CD8-positive, alpha-beta memory T cell (primary cell): ENCODE measurements at regions not wholly inside any gene's neighbourhood (a gene's known extent, or its start where the extent isn't known, plus 50 kb on each side); places are given as distances from the start of the nearest gene placed in this dataset.

Source experiments
- CTCF ChIA-PET: fragments of 350-600 bp; sonication (Branson Sonifier 250); formaldehyde crosslinking; loops from one replicate; lab custom pipeline; 2021; ENCODE audit warnings: antibody characterized with exemption; lab: Charles Lee
- POLR2A ChIA-PET: fragments of 350-600 bp; sonication (Branson Sonifier 250); formaldehyde crosslinking; loops from one replicate; lab custom pipeline; 2021; ENCODE audit warnings: antibody characterized with exemption; lab: Charles Lee
- DNase-seq, 5 donors: peaks; one replicate each; pipeline versions ENCODE4 v3.0.0 to v3.0.0-alpha.2; 2020 to 2022; ENCODE audit warnings: mixed read lengths in 1 of 5
- H3K27ac ChIP-seq: one replicate; pipeline ENCODE4 v1.7.0; 2013; ENCODE audit warnings: low read depth, mild to moderate bottlenecking, low read length, moderate library complexity
- H3K27me3 ChIP-seq: 2 replicates; pipeline ENCODE4 v1.7.0; 2013; ENCODE audit warnings: low read length, mild to moderate bottlenecking; ENCODE audit not compliant: insufficient read depth, poor library complexity, severe bottlenecking
- H3K36me3 ChIP-seq: 2 replicates; pipeline ENCODE4 v1.7.0; 2013; ENCODE audit warnings: mild to moderate bottlenecking, low read length, moderate library complexity; ENCODE audit not compliant: insufficient read depth
- H3K4me1 ChIP-seq: 2 replicates; pipeline ENCODE4 v1.7.0; 2013; ENCODE audit warnings: mild to moderate bottlenecking, low read length, moderate library complexity; ENCODE audit not compliant: insufficient read depth
- H3K4me3 ChIP-seq: 2 replicates; pipeline ENCODE4 v1.7.0; 2013; ENCODE audit warnings: mild to moderate bottlenecking, low read length
- H3K9me3 ChIP-seq: 2 replicates; pipeline ENCODE4 v1.7.0; 2013; ENCODE audit warnings: mild to moderate bottlenecking, low read length
- H3K27ac Mint-ChIP-seq, 8 donors: one replicate each; pipeline ENCODE4 v1.8.0; 2020 to 2021; ENCODE audit warnings: mixed read lengths in 8 of 8, mild to moderate bottlenecking in 6 of 8, inconsistent platforms in 3 of 8, moderate library complexity in 3 of 8
- H3K27me3 Mint-ChIP-seq, 2 donors: one replicate each; pipeline ENCODE4 v1.8.0; 2020 to 2021; ENCODE audit warnings: mixed read lengths in 2 of 2, mild to moderate bottlenecking in 1 of 2, moderate library complexity in 1 of 2
- H3K36me3 Mint-ChIP-seq, 3 donors: one replicate each; pipeline ENCODE4 v1.8.0; 2020 to 2021; ENCODE audit warnings: mixed read lengths in 3 of 3, inconsistent platforms in 1 of 3, mild to moderate bottlenecking in 1 of 3
- H3K4me1 Mint-ChIP-seq, 3 donors: one replicate each; pipeline ENCODE4 v1.8.0; 2020 to 2021; ENCODE audit warnings: mixed read lengths in 3 of 3, inconsistent platforms in 1 of 3, mild to moderate bottlenecking in 1 of 3
- H3K4me3 Mint-ChIP-seq, 7 donors: one replicate each; pipeline ENCODE4 v1.8.0; 2020 to 2021; ENCODE audit warnings: mixed read lengths in 7 of 7, mild to moderate bottlenecking in 6 of 7, moderate library complexity in 4 of 7, inconsistent platforms in 2 of 7
- H3K9me3 Mint-ChIP-seq, 5 donors: one replicate each; pipeline ENCODE4 v1.8.0; 2020 to 2022; ENCODE audit warnings: mixed read lengths in 5 of 5, mild to moderate bottlenecking in 3 of 5, moderate library complexity in 2 of 5, inconsistent platforms in 1 of 5

DNA sequence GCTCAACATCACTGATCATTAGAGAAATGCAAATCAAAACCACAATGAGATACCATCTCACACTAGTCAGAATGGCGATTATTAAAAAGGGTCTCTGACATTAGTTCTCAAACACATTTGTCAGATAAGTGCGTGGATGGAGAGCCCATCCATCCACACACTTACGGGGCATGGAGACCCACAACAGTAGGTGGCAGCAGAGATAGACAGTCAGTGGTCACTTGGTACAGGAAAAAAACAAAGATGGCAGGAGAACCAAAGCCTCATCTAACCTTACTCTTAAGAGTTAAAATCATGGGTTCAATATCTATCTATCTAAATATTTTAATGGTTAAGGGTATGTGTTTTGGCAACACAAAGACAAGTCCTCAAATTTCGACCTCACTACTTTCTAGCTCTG is 1378.7 kb upstream of the C9orf72 start:
- Mint-ChIP-seq H3K27ac (no peak overlapping the region), H3K36me3 (no peaks in the 10 kb centered on the region), H3K4me3 (no peak overlapping the region), H3K4me1 (no peaks in the 10 kb centered on the region), H3K27me3 (no peaks in the 10 kb centered on the region), H3K9me3 (peaks cover 7 to 21% (median 17%) of the 10 kb centered on the region in 5 donors)
- Histone ChIP-seq H3K36me3 (no peaks in the 10 kb centered on the region), H3K4me1 (no peaks in the 10 kb centered on the region), H3K27me3 (no peaks in the 10 kb centered on the region), H3K9me3 (no peaks in the 10 kb centered on the region), H3K27ac (no peak overlapping the region), H3K4me3 (no peak overlapping the region)
- CTCF ChIA-PET = no interaction called here
- POLR2A ChIA-PET = no interaction called here
- no peak for DNase-seq

DNA sequence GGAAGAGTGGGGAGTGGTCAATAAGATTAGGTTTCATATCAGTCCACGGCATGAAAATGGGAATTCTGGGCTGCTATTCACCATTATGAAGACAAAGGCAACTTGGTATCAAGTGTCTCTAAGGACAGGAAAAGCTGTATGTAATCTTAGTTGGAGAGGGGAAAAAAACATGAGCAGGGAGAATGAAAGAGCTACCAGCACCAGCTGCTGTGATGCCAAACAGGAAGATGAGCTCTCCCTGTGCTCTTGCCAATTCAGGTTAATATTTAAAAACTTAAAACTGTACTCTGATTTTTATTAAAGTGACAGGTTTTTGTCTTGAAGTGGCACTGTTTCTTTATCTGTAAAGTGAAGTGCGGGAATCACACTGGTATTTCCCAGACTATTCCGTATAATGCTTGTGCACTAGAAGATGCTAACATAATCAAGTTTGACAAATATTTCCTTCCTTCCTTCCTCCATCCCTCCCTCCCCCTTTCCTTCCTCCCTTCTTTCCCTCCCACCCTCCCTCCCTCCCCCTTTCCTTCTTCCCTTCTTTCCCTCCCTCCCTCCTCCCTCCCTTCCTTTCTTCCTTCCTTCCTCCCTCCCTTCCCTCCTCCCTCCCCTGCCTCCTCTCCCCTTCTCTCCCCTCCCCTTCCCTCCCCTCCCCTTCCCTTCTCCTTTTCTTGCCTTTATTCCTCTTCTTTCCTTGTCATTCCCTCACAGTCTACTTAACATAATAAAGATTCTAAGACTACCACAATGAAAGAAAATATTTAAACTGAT is 1383.0 kb upstream of the C9orf72 start:
- Histone ChIP-seq H3K36me3 (no peaks in the 10 kb centered on the region), H3K4me3 (no peak overlapping the region), H3K27me3 (no peaks in the 10 kb centered on the region), H3K4me1 (no peaks in the 10 kb centered on the region), H3K9me3 (no peaks in the 10 kb centered on the region), H3K27ac (no peak overlapping the region)
- H3K4me3 Mint-ChIP-seq = no peak overlapping the region
- H3K27me3 Mint-ChIP-seq = no peaks in the 10 kb centered on the region
- H3K27ac Mint-ChIP-seq = no peak overlapping the region
- peaks cover 2 to 14% (median 6%) of the 10 kb centered on the region in 5 donors for H3K9me3 Mint-ChIP-seq
- POLR2A ChIA-PET = no interaction called here
- CTCF ChIA-PET = no interaction called here
- no peak for DNase-seq
- H3K4me1 Mint-ChIP-seq = no peaks in the 10 kb centered on the region
- no peaks in the 10 kb centered on the region for H3K36me3 Mint-ChIP-seq

DNA sequence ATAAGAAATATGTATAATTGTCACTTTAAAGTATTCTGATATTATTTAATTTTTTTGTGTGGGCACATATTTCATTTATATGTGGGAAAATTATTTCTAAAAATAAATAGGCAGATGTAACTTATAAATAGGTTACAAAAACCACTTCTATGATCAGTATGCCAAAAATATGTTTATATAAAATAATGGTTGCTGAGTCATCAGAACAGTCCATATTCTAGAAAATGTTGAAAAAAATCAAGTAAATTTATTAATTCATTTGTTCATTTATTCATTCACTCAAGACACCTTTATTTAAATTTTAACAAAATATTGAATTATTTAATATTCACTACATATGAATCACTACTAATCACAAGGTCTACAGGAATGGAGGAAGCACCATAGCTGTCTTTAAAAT is 1387.3 kb upstream of the C9orf72 start:
- H3K4me1 ChIP-seq = no peaks in the 10 kb centered on the region
- no peak overlapping the region for H3K4me3 ChIP-seq
- no peak for DNase-seq
- H3K4me3 Mint-ChIP-seq = no peak overlapping the region
- H3K9me3 ChIP-seq = no peaks in the 10 kb centered on the region
- no peak overlapping the region for H3K27ac ChIP-seq
- POLR2A ChIA-PET = no interaction called here
- H3K4me1 Mint-ChIP-seq = no peaks in the 10 kb centered on the region
- no peaks in the 10 kb centered on the region for H3K27me3 Mint-ChIP-seq
- H3K36me3 ChIP-seq = no peaks in the 10 kb centered on the region
- H3K27me3 ChIP-seq = no peaks in the 10 kb centered on the region
- CTCF ChIA-PET = no interaction called here
- H3K9me3 Mint-ChIP-seq = peaks cover 0 to 13% (median 5%) of the 10 kb centered on the region in 5 donors
- H3K27ac Mint-ChIP-seq = no peak overlapping the region
- H3K36me3 Mint-ChIP-seq = no peaks in the 10 kb centered on the region

DNA sequence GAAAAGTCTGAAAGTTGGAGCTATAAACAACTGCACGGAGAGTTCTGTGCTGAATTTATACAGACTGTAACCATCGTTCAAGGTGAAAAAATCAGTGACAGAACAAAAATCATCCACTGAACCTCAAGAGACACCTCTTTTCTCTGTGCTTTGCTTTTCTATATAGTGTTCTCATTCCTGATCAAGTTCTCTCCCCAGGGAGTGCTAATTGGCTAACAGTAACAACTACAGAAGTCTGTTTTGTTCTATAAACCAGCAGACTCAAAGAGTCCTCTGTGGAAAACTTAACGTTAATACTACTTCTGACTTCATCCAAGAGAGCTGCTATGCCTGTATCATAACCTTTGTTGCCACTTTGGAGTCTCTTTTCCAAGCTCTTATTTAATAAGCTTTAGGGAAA is 1388.3 kb upstream of the C9orf72 start:
- Histone ChIP-seq H3K27ac (no peak overlapping the region), H3K9me3 (no peaks in the 10 kb centered on the region), H3K36me3 (no peaks in the 10 kb centered on the region), H3K27me3 (no peaks in the 10 kb centered on the region), H3K4me1 (no peaks in the 10 kb centered on the region), H3K4me3 (no peak overlapping the region)
- DNase-seq = no peak
- no peaks in the 10 kb centered on the region for H3K36me3 Mint-ChIP-seq
- H3K4me1 Mint-ChIP-seq = no peaks in the 10 kb centered on the region
- no peaks in the 10 kb centered on the region for H3K27me3 Mint-ChIP-seq
- peaks cover 0 to 13% (median 5%) of the 10 kb centered on the region in 5 donors for H3K9me3 Mint-ChIP-seq
- no peak overlapping the region for H3K4me3 Mint-ChIP-seq
- ChIA-PET CTCF (no interaction called here), POLR2A (no interaction called here)
- H3K27ac Mint-ChIP-seq = no peak overlapping the region

DNA sequence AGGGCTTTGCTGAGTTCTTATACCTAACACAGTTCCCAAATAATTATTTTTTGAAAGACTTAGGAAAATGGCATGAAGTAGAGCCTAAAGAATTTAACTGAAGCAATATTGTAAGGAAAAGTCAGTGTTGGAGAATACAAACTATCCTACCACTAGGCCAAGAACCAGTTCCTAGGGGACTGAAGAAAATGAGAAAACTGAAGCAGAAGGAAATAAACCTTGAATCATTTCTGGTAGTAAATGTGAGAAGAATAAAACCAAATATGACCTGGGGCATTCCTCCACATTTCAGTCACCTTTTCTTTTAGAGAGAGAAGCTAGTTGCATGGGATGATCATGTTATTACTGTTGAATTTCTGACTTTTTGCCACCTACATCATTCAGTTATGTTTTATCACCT is 1393.9 kb upstream of the C9orf72 start:
- DNase-seq = no peak
- Histone ChIP-seq H3K36me3 (no peaks in the 10 kb centered on the region), H3K27ac (no peak overlapping the region), H3K4me3 (no peak overlapping the region), H3K4me1 (no peaks in the 10 kb centered on the region), H3K27me3 (no peaks in the 10 kb centered on the region), H3K9me3 (no peaks in the 10 kb centered on the region)
- H3K9me3 Mint-ChIP-seq = peaks cover 0 to 15% (median 10%) of the 10 kb centered on the region in 5 donors
- H3K27me3 Mint-ChIP-seq = no peaks in the 10 kb centered on the region
- POLR2A ChIA-PET = no interaction called here
- no peaks in the 10 kb centered on the region for H3K36me3 Mint-ChIP-seq
- CTCF ChIA-PET = no interaction called here
- no peaks in the 10 kb centered on the region for H3K4me1 Mint-ChIP-seq
- H3K4me3 Mint-ChIP-seq = no peak overlapping the region
- no peak overlapping the region for H3K27ac Mint-ChIP-seq

DNA sequence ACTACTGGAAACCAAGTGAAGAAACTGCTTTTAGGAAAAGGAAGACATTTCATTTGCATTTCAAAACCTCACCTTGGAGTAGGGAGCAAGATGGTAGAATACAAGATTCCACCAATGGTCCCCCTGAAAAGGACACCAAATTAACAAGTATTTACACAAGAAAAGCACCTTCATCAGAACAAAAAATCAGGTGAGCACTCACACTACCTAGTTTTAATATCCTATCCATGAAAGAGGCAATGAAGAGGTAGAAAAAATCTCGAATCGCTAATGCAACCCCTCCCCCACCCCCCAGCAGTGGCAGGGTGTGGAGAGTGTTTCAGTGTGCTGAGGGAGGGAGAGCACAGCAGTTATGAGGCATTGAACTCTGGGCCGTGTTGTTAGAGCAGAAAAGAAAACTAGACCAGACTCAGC is 1397.0 kb upstream of the C9orf72 start:
- H3K27ac Mint-ChIP-seq = no peak overlapping the region
- no peak for DNase-seq
- H3K4me1 Mint-ChIP-seq = no peaks in the 10 kb centered on the region
- no peaks in the 10 kb centered on the region for H3K4me1 ChIP-seq
- no peaks in the 10 kb centered on the region for H3K36me3 ChIP-seq
- H3K36me3 Mint-ChIP-seq = no peaks in the 10 kb centered on the region
- H3K4me3 ChIP-seq = no peak overlapping the region
- no peaks in the 10 kb centered on the region for H3K9me3 ChIP-seq
- peaks cover 7 to 19% (median 13%) of the 10 kb centered on the region in 5 donors for H3K9me3 Mint-ChIP-seq
- POLR2A ChIA-PET = no interaction called here
- H3K4me3 Mint-ChIP-seq = no peak overlapping the region
- no peaks in the 10 kb centered on the region for H3K27me3 ChIP-seq
- H3K27ac ChIP-seq = no peak overlapping the region
- no peaks in the 10 kb centered on the region for H3K27me3 Mint-ChIP-seq
- CTCF ChIA-PET = no interaction called here

DNA sequence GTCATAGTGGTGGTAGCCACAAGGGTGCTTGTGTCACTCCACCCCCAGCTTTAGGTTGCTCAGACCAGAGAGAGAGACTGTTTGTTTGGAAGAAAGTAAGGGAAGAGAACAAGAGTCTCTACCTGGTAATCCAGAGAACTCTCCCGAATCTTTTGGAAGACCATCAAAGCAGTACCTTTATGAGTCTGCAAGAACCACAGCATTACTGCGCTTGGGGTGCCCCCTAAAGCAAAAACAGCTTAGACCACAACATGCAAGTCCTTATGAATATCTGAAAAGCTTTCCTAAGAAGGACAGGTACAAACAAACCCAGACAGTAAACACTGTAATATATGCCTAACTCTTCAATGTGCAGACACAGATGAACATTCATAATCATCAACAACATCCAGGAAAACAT is 1398.6 kb upstream of the C9orf72 start:
- no peak for DNase-seq
- no peak overlapping the region for H3K27ac ChIP-seq
- H3K27me3 Mint-ChIP-seq = no peaks in the 10 kb centered on the region
- no peaks in the 10 kb centered on the region for H3K4me1 ChIP-seq
- H3K36me3 ChIP-seq = no peaks in the 10 kb centered on the region
- H3K9me3 Mint-ChIP-seq = peaks cover 7 to 29% (median 12%) of the 10 kb centered on the region in 5 donors
- no peak overlapping the region for H3K4me3 Mint-ChIP-seq
- no peaks in the 10 kb centered on the region for H3K27me3 ChIP-seq
- no peak overlapping the region for H3K27ac Mint-ChIP-seq
- H3K36me3 Mint-ChIP-seq = no peaks in the 10 kb centered on the region
- H3K4me1 Mint-ChIP-seq = no peaks in the 10 kb centered on the region
- H3K4me3 ChIP-seq = no peak overlapping the region
- ChIA-PET CTCF (no interaction called here), POLR2A (no interaction called here)
- H3K9me3 ChIP-seq = no peaks in the 10 kb centered on the region

DNA sequence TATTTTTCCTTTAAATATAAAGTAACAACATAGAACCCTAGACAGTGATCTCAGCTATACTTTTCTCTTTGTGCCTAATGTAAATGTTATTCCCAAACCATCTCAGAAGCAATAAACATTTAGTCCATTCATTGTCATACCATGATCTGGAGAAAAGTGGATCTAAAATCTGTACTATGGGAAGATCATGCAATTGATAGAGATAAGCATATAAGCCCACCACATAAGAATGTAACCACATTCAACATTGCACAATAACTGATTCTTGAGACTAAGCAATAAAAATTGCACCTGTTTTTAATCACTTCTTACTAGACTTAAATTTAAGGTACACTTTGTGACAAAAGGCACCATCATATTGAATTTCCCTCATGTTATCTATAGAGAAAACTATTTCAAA is 1403.0 kb upstream of the C9orf72 start:
- no peak overlapping the region for H3K27ac Mint-ChIP-seq
- no peaks in the 10 kb centered on the region for H3K36me3 Mint-ChIP-seq
- Histone ChIP-seq H3K36me3 (no peaks in the 10 kb centered on the region), H3K9me3 (no peaks in the 10 kb centered on the region), H3K4me3 (no peak overlapping the region), H3K27ac (no peak overlapping the region), H3K4me1 (no peaks in the 10 kb centered on the region), H3K27me3 (no peaks in the 10 kb centered on the region)
- no peaks in the 10 kb centered on the region for H3K4me1 Mint-ChIP-seq
- ChIA-PET POLR2A (no interaction called here), CTCF (no interaction called here)
- H3K9me3 Mint-ChIP-seq = peaks cover 6 to 33% (median 8%) of the 10 kb centered on the region in 5 donors
- no peak overlapping the region for H3K4me3 Mint-ChIP-seq
- no peaks in the 10 kb centered on the region for H3K27me3 Mint-ChIP-seq
- DNase-seq = no peak
